ENCODE measurements at regions not wholly inside any gene's neighbourhood (a gene's known extent, or its start where the extent isn't known, plus 50 kb on each side); places are given as distances from the start of the nearest gene placed in this dataset.

GRCh38 chr17:70922268-70922667 lies 752.9 kb downstream of the KCNJ2 start:
- TF ChIP-seq, protein P1, sequence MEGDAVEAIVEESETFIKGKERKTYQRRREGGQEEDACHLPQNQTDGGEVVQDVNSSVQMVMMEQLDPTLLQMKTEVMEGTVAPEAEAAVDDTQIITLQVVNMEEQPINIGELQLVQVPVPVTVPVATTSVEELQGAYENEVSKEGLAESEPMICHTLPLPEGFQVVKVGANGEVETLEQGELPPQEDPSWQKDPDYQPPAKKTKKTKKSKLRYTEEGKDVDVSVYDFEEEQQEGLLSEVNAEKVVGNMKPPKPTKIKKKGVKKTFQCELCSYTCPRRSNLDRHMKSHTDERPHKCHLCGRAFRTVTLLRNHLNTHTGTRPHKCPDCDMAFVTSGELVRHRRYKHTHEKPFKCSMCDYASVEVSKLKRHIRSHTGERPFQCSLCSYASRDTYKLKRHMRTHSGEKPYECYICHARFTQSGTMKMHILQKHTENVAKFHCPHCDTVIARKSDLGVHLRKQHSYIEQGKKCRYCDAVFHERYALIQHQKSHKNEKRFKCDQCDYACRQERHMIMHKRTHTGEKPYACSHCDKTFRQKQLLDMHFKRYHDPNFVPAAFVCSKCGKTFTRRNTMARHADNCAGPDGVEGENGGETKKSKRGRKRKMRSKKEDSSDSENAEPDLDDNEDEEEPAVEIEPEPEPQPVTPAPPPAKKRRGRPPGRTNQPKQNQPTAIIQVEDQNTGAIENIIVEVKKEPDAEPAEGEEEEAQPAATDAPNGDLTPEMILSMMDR (optimal IDR thresholded peaks at IDR 0.05 in 1 of 3, IDR thresholded peaks at IDR 0.05 in 1 of 3, conservative IDR thresholded peaks at IDR 0.05 in 1 of 3; ENCODE audit: extremely low read depth in 1 of 3, insufficient read depth in 2 of 3, low read length in 3 of 3), result no peak
- no peak for TF ChIP-seq EZH2 (IDR thresholded peaks at IDR 0.05; ENCODE audit: low read length)

Measured in keratinocyte (primary cell).